Stromal cell of bone marrow (primary cell): ENCODE measurements at regions not wholly inside any gene's neighbourhood (a gene's known extent, or its start where the extent isn't known, plus 50 kb on each side); places are given as distances from the start of the nearest gene placed in this dataset.
A peak's percentile ranks its signal among the peaks of the same experiment; 100 is the strongest.
"Not testable (repeated sequence)": the region's sequence is repeated elsewhere in the genome, so short reads cannot be mapped to it uniquely, and the experiment has no call there.

Experiments
- DNase-seq: peaks from one replicate; pipeline ENCODE4 v3.0.0-alpha.2; 2012; ENCODE audit warnings: low read depth

DNA sequence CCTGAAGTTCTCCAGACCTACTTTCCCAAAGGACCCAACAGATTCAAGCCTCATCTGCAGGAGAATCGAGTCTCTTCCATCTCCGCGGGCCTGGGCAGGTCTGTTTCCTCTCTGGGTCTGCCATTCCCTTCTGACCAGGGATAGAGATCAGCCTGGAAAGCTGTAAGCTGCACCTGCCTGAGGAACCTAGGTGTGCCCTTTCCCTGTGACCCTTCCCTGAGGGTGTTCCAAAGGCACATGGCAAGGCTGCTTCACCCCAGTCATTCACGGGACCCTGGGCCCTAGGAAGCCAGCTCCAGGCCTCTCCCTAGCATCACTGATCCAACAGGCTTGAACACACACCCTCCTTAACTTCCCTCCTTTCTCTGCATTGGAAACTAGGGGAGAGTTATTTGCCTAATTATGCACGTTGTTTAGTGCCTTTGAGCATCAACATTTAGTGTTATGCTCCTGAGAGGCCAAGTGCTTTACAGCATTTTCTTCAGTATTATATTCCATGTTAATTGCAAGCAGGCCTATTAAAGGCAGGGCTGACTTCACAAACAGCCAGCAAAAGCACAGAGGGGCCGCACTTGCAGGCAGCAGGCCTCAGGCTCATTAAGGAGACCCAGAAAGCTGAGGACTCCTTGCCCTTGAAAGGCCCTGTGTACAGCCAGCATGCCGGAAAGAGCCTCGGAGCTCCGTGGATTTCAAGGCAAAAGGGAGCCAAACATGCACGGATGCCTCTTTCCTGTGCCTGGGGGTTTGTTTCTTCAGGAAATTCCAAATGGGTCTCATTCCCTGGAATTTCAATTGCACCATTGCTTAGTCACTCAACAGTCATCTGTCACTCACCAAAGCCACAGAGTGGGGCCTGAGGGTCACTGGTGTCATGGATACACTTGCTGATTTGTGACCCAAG is 91.0 kb upstream of the FAM20C start:
- peak; percentile 27 for DNase-seq

DNA sequence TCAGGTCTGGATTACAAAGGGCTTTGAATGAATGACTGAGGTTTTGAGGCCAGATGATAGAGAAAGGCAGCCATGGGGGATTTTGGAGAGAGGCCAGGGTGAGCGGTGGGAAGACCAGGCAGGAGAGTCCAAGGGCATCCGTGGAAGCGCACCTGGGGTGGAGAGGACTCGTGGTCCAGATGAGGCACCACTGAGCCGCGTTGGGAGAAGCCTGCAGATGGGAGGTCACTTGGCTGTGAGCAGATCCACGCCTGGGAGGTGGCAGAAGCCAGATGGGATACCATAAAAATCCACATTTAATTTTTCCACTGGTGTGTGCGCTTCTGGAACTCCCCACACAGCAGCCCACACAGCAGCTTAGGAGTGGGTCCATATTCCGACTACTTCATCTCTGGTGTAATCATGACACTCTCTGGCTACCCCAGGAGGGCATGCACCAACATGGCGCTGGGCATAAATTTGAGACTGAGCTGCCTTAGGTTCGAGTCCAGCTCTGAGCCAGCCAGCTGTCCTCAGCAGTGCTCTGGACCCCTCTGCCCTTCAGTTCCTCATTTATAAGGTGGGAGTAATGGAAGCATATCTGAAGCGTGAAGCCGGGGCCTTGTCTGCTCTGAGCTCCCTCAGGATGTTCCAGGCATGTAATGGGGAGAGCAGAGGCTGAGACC is 90.2 kb upstream of the FAM20C start:
- no peak for DNase-seq

- no peak for DNase-seq
These were observed 89.7 kb upstream of the FAM20C start for GRCh38 chr7:102721-103120.

DNA sequence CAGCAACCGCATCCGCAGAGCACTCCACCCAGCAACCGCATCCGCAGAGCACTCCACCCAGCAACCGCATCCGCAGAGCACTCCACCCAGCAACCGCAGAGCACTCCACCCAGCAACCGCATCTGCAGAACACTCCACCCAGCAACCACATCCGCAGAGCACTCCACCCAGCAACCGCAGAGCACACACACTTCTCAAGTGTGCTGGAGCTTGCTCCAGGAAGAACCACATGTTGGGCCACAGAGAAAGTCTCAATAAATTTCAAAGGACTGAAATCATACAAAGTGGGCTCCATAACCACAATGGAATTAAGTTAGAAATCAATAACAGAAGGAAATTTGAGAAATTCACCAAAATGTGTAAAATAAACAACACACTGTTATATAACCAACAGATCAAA is 88.4 kb upstream of the FAM20C start:
- not testable (repeated sequence) for DNase-seq

- DNase-seq, result no peak
These were observed 87.4 kb upstream of the FAM20C start for GRCh38 chr7:105002-105401.

- DNase-seq, result no peak
These were observed 86.0 kb upstream of the FAM20C start for GRCh38 chr7:106356-106755.

- no peak for DNase-seq
These were observed 85.1 kb upstream of the FAM20C start for GRCh38 chr7:107233-107632.

DNA sequence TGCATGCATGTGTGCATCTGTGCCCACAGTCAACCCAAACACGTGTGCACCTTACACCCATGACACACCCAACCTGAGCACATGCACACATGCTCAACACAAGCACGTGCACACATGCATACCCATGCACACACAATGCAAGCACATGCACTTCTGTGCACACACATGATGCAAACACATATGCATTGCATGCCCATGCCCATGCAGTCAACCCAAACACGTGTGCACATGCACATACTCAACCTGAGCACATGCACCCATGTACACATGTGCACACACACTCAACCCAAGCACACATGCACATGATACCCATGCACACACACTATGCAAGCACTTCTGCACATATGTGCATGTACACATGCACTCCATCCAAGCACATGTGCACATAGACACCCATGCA is 84.5 kb upstream of the FAM20C start:
- no peak for DNase-seq

DNA sequence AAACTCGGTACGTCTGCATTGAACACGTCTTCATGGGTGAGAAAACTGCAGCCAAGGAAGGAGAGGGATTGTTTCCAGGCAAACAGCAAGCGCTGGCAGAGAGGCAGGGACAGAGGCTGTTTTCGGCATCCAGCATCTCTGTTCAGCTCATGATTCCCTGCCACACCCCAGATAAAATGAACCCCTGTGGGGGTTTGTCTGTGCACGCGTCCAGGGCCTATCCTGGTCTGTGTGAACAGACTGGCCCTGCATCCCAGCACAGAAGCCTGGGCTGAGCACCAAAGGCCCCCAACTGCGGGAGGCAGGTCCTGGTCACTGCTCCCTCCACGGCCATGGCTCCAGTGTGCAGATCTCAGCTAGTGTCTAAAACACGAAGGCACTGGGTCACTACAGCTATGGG is 83.3 kb upstream of the FAM20C start:
- no peak for DNase-seq

DNA sequence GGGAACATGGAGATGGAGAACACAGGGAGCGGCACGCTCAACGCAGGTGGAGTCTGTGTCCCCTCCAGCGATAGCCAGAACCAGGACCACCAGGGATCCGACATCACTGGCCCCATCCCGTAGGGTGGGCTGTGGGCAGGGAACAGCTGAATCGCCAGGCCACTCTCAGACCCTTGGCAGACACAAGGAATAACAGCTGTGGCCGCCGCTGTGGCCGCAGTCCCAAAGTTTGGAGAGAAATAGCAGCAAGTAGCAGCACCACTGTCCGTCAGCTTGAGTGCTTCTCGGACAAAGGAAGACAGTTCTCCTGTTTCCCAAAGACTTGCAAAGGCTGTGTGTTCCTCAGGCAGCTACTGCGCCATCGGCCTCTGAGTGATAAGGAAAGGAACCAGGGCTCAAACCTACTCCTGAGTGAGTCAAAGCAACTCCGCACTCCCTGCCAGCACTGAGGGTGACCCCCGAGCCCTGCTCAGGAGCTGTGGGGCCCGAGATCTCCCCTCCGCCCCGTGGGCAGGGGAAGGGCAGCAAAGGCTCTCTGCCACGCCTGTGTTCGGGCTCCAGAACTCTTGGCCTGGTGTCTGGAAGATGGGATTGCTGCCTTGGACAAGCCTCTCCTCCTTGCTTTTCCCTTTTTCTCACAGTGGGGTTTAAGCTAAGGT is 82.3 kb upstream of the FAM20C start:
- no peak for DNase-seq

DNA sequence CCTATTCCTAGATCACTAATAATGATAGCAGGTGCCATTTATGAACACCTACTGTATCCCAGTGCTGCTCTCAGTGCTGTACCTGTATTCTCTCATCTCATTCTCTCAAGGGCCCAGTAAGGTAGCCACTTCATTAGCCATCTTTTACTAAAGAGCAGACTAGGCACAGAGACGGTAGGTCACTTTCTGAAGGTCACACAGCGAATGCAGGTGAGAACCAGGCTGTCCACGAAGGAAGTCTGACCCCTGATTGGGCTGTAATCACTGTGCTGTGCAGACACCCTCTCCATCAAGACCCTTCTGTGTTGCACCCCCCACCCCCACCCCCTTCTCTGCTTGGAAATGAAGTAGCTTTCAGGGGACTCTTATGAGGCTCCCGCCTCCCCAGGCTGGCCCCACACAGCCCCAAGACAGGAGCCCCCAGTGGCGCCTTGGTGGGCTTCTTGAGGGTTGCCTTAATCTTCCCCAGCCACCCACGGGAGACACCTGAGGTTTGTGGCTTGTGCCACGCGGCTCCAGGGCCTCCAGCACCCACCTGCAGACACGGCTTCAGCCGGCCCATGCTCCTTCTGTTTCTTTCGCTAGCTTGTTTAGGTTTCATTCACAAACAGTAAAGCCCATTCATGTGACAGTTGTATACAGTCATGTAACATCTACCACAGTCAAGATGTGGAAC is 81.7 kb upstream of the FAM20C start:
- no peak for DNase-seq

GRCh38 chr7:111591-111990 is 80.8 kb upstream of the FAM20C start:
- no peak for DNase-seq

DNA sequence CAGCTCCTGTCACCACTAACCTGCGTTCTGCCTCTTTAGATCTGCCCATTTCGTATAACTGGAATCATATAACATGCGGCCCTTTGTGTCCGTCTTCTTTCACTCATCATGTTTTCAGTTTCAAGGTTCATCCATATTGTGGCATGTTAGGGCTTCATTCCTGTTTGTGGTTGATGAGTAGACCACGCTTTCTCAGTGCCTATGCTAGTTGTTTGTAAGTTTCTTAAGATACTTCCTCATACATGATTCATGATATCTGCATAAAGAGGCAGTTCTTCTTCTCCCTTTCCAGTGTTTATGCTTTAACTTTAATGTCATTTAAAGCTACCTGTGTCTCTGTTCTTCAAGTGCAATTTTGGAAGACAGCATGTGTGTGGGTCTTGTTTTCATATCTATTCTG is 79.5 kb upstream of the FAM20C start:
- DNase-seq, result no peak

GRCh38 chr7:115274-115911 is 77.0 kb upstream of the FAM20C start:
- DNase-seq, result peak; percentile 78

- no peak for DNase-seq
These were observed 76.0 kb upstream of the FAM20C start for GRCh38 chr7:116188-116981.

- DNase-seq, result no peak
These were observed 74.3 kb upstream of the FAM20C start for GRCh38 chr7:117836-118614.

DNA sequence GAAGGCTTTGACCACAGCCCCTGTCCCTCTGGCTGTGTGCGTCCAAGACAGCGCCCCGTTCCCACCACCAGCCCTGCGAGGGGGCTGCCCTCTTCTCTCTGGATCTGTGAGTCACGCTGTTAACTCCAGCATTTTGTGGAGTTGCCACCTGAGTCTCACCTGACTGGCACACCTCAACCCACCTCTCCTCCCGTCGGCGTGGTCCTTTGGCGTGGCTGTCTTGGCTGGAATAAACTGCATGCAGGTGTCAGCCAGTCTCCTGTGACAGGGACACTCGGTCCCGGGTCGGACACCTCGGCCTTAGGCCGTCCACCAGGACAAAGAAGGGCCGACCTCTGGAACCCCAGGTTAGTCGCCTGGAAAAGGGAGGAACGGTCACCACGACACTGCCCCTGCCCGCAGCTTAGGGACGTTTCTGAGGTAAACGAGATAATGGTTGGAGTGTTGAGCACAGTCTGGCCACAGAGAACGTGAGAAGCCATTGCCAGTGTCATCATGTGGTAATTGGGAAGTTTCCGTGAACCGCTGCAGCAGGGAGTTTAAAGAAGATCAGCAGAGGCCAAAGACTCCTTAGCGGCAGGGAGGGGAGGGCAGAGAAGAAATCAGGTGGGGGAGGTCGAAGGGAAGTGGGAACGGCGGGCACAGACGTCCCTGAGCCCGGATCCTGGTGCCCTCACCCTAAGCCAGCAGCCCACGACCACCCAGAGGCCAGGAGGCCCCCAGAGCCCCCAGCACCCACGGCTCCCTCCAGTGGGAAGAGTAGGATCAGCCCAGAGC is 73.6 kb upstream of the FAM20C start:
- no peak for DNase-seq

- DNase-seq, result no peak
These were observed 72.8 kb upstream of the FAM20C start for GRCh38 chr7:119392-120163.
